Neural progenitor cell (in vitro differentiated cells): ENCODE measurements at regions not wholly inside any gene's neighbourhood (a gene's known extent, or its start where the extent isn't known, plus 50 kb on each side); places are given as distances from the start of the nearest gene placed in this dataset.

Experiments
- DNase-seq: peaks from one replicate; pipeline ENCODE4 v3.0.0-alpha.2; 2016; ENCODE audit warnings: low spot score
- H2AFZ ChIP-seq: fragments of 200-600 bp; sonication (generic); replicated peaks from 2 replicates; pipeline ENCODE4 v1.6.1; 2016; ENCODE audit warnings: antibody characterized with exemption
- H3F3A ChIP-seq: fragments of 200-600 bp; sonication (generic); 2 replicates; pipeline ENCODE4 v1.6.1; 2016; ENCODE audit warnings: antibody characterized with exemption, low read depth
- H3K27ac ChIP-seq: fragments of 200-600 bp; sonication (generic); 2 replicates; pipeline ENCODE4 v1.5.1; 2016; ENCODE audit warnings: mild to moderate bottlenecking
- H3K27me3 ChIP-seq: fragments of 200-600 bp; sonication (generic); 2 replicates; pipeline ENCODE4 v1.6.1; 2016; ENCODE audit warnings: mild to moderate bottlenecking, moderate library complexity
- H3K36me3 ChIP-seq: fragments of 200-600 bp; sonication (generic); 2 replicates; pipeline ENCODE4 v1.5.1; 2016
- H3K4me1 ChIP-seq: fragments of 200-600 bp; sonication (generic); 2 replicates; pipeline ENCODE4 v1.6.1; 2016; ENCODE audit warnings: mixed run types
- H3K4me2 ChIP-seq: fragments of 200-600 bp; sonication (generic); 2 replicates; pipeline ENCODE4 v1.6.1; 2016
- H3K4me3 ChIP-seq: fragments of 200-600 bp; sonication (generic); 2 replicates; pipeline ENCODE4 v1.5.1; 2016
- H3K79me2 ChIP-seq: fragments of 200-600 bp; sonication (generic); 2 replicates; pipeline ENCODE4 v1.6.1; 2016; ENCODE audit warnings: low read depth
- H3K9ac ChIP-seq: fragments of 200-600 bp; sonication (generic); 2 replicates; pipeline ENCODE4 v1.6.1; 2016
- H3K9me3 ChIP-seq: fragments of 200-600 bp; sonication (generic); 2 replicates; pipeline ENCODE4 v1.5.1; 2016; ENCODE audit warnings: low read depth
- H4K20me1 ChIP-seq: fragments of 200-600 bp; sonication (generic); 2 replicates; pipeline ENCODE4 v1.6.1; 2016; ENCODE audit warnings: low read depth
- H3K27ac Mint-ChIP-seq: 3 replicates; pipeline ENCODE4 v1.8.0; 2021; ENCODE audit warnings: mixed read lengths
- H3K27me3 Mint-ChIP-seq: 2 replicates; pipeline ENCODE4 v1.8.0; 2022; ENCODE audit warnings: low read depth, mild to moderate bottlenecking, inconsistent platforms, moderate library complexity, mixed read lengths; ENCODE audit not compliant: insufficient read depth
- H3K36me3 Mint-ChIP-seq: 3 replicates; pipeline ENCODE4 v1.8.0; 2021; ENCODE audit warnings: mixed read lengths
- H3K4me1 Mint-ChIP-seq: 3 replicates; pipeline ENCODE4 v1.8.0; 2021; ENCODE audit warnings: mixed read lengths
- H3K4me3 Mint-ChIP-seq: 3 replicates; pipeline ENCODE4 v1.8.0; 2021; ENCODE audit warnings: mild to moderate bottlenecking, moderate library complexity, mixed read lengths
- H3K9me3 Mint-ChIP-seq: 3 replicates; pipeline ENCODE4 v1.8.0; 2020; ENCODE audit warnings: mixed read lengths
- CTCF ChIP-seq: fragments of 200-600 bp; sonication (generic); IDR thresholded peaks from 2 replicates; pipeline ENCODE4 v1.5.1; 2017; ENCODE audit warnings: antibody characterized with exemption, mild to moderate bottlenecking
- EZH2 ChIP-seq: fragments of 200-600 bp; sonication (generic); IDR thresholded peaks from 2 replicates; pipeline ENCODE4 v1.6.1; 2017; ENCODE audit warnings: antibody characterized with exemption, mild to moderate bottlenecking, moderate library complexity
- EZH2phosphoT487 ChIP-seq: fragments of 200-600 bp; sonication (generic); IDR thresholded peaks from 2 replicates; pipeline ENCODE4 v1.6.1; 2017; ENCODE audit warnings: antibody characterized with exemption

- H3K36me3 Mint-ChIP-seq = no peaks in the 10 kb centered on the region
- Histone ChIP-seq H3F3A (peaks cover 5% of the 10 kb centered on the region), H3K9me3 (no peaks in the 10 kb centered on the region), H3K4me1 (peaks cover 9% of the 10 kb centered on the region), H2AFZ (no peak overlapping the region), H3K4me2 (no peak overlapping the region), H3K4me3 (no peak overlapping the region), H4K20me1 (no peaks in the 10 kb centered on the region), H3K27ac (no peak overlapping the region), H3K27me3 (no peaks in the 10 kb centered on the region), H3K36me3 (no peaks in the 10 kb centered on the region), H3K9ac (no peak overlapping the region), H3K79me2 (no peaks in the 10 kb centered on the region)
- H3K27me3 Mint-ChIP-seq = peaks cover 6% of the 10 kb centered on the region
- no peaks in the 10 kb centered on the region for H3K9me3 Mint-ChIP-seq
- H3K27ac Mint-ChIP-seq = no peak overlapping the region
- no peak overlapping the region for H3K4me3 Mint-ChIP-seq
- no peak for DNase-seq
- no peak for TF ChIP-seq EZH2
- TF ChIP-seq EZH2phosphoT487 = no peak
- TF ChIP-seq CTCF = no peak
- H3K4me1 Mint-ChIP-seq = peaks cover 11% of the 10 kb centered on the region
Observed at GRCh38 chr2:42971947-42972736, 179.8 kb upstream of the HAAO start.

DNA sequence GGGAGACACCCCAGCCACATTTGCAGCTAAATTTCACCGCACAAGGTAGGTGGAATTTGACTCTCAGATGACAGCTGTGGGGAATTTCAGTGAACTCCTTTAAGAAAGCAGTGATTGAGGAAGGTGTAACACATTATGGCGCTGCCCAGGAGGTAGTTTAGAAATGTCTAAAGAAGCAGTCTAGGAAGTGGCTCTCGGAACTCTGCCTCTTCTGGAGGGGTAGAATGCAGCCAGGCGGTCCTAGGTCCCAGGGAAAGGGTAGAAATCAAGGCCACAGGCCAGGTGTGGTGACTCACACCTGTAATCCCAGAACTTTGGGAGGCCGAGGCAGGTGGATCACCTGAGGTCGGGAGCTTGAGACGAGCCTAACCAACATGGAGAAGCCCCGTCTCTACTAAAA lies 179.0 kb upstream of the HAAO start:
- Histone ChIP-seq H2AFZ (no peak overlapping the region), H3K4me1 (peaks cover 9% of the 10 kb centered on the region), H4K20me1 (no peaks in the 10 kb centered on the region), H3F3A (peaks cover 5% of the 10 kb centered on the region), H3K9me3 (no peaks in the 10 kb centered on the region), H3K4me3 (no peak overlapping the region), H3K36me3 (no peaks in the 10 kb centered on the region), H3K9ac (no peak overlapping the region), H3K27ac (no peak overlapping the region), H3K79me2 (no peaks in the 10 kb centered on the region), H3K27me3 (no peaks in the 10 kb centered on the region), H3K4me2 (no peak overlapping the region)
- no peaks in the 10 kb centered on the region for H3K36me3 Mint-ChIP-seq
- peaks cover 8% of the 10 kb centered on the region for H3K27me3 Mint-ChIP-seq
- no peak overlapping the region for H3K4me3 Mint-ChIP-seq
- H3K27ac Mint-ChIP-seq = no peak overlapping the region
- TF ChIP-seq EZH2phosphoT487 = no peak
- no peak for TF ChIP-seq CTCF
- no peak for TF ChIP-seq EZH2
- no peak for DNase-seq
- no peaks in the 10 kb centered on the region for H3K9me3 Mint-ChIP-seq
- peaks cover 11% of the 10 kb centered on the region for H3K4me1 Mint-ChIP-seq

- TF ChIP-seq CTCF (no peak), EZH2 (no peak), EZH2phosphoT487 (no peak)
- H3K4me3 Mint-ChIP-seq = no peak overlapping the region
Observed at GRCh38 chr2:42970151-42970550, 177.8 kb upstream of the HAAO start.

More at GRCh38 chr2:42970151-42970550, 177.8 kb upstream of the HAAO start:
- H3K27me3 Mint-ChIP-seq = peaks cover 8% of the 10 kb centered on the region
- Histone ChIP-seq H3K27ac (no peak overlapping the region), H3K9ac (no peak overlapping the region), H3K27me3 (no peaks in the 10 kb centered on the region), H3K4me2 (no peak overlapping the region), H3K79me2 (no peaks in the 10 kb centered on the region), H2AFZ (no peak overlapping the region), H3K36me3 (no peaks in the 10 kb centered on the region), H3K4me1 (peaks cover 5% of the 10 kb centered on the region), H4K20me1 (no peaks in the 10 kb centered on the region), H3K9me3 (no peaks in the 10 kb centered on the region), H3K4me3 (no peak overlapping the region), H3F3A (peaks cover 5% of the 10 kb centered on the region)
- no peaks in the 10 kb centered on the region for H3K9me3 Mint-ChIP-seq
- no peaks in the 10 kb centered on the region for H3K36me3 Mint-ChIP-seq
- DNase-seq = no peak
- H3K27ac Mint-ChIP-seq = peak overlapping the region; percentile 28
- peaks cover 11% of the 10 kb centered on the region for H3K4me1 Mint-ChIP-seq
